HEK293 (cell line): ENCODE measurements at regions not wholly inside any gene's neighbourhood (a gene's known extent, or its start where the extent isn't known, plus 50 kb on each side); places are given as distances from the start of the nearest gene placed in this dataset.

Experiments used
- CTCF ChIA-PET: fragments of 350-600 bp; formaldehyde crosslinking; extraction: SDS; loops from one replicate; lab custom pipeline; 2021; ENCODE audit warnings: antibody characterized with exemption; lab: Yijun Ruan, JAX
- POLR2A ChIA-PET: fragments of 300-600 bp; formaldehyde crosslinking; extraction: SDS; loops from one replicate; lab custom pipeline; 2020; ENCODE audit warnings: antibody characterized with exemption, inconsistent platforms; lab: Yijun Ruan, JAX
- H3K27ac ChIP-seq: fragments of 200-500 bp; sonication (Bioruptor generic); 2 replicates; pipeline ENCODE4 v1.5.1; 2014; ENCODE audit warnings: low read depth, low read length, control low read depth, inconsistent platforms; ENCODE audit errors: extremely low read depth
- H3K36me3 ChIP-seq, 2 experiments: fragments of 200-500 bp in 1 of 2; sonication (Bioruptor generic) in 1 of 2; 1 replicate in 1 of 2; 2 replicates in 1 of 2; pipeline ENCODE4 v1.5.1; 2014 to 2017; ENCODE audit warnings: inconsistent platforms in 2 of 2, low read length in 2 of 2; ENCODE audit not compliant: control insufficient read depth in 2 of 2, insufficient read depth in 1 of 2
- H3K4me1 ChIP-seq: fragments of 200-500 bp; sonication (Bioruptor generic); 2 replicates; pipeline ENCODE4 v1.5.1; 2014; ENCODE audit warnings: mild to moderate bottlenecking, low read length, inconsistent platforms; ENCODE audit not compliant: control insufficient read depth, insufficient read depth
- H3K4me3 ChIP-seq: 2 replicates; pipeline ENCODE4 v1.5.1; 2011; ENCODE audit warnings: low read depth, mild to moderate bottlenecking, control low read depth, low read length, moderate library complexity
- H3K9me3 ChIP-seq: fragments of 200-500 bp; sonication (Bioruptor generic); 2 replicates; pipeline ENCODE4 v1.5.1; 2014; ENCODE audit warnings: low read depth, low read length, inconsistent platforms; ENCODE audit not compliant: control insufficient read depth, insufficient read depth
- KLF10 ChIP-seq: fragments of 450-650 bp; IDR thresholded peaks from 2 replicates; pipeline ENCODE4 v1.5.1; 2018; ENCODE audit warnings: missing biosample characterization, mild to moderate bottlenecking, missing genetic modification characterization
- MEIS1 ChIP-seq: sonication (generic); formaldehyde crosslinking; IDR thresholded peaks from 2 replicates; pipeline ENCODE4 v1.8.1; 2022; ENCODE audit warnings: missing genetic modification reagents, mild to moderate bottlenecking, borderline replicate concordance
- SP3 ChIP-seq: fragments of 450-650 bp; formaldehyde crosslinking; IDR thresholded peaks from 2 replicates; pipeline ENCODE4 v1.5.1; 2016; ENCODE audit warnings: missing biosample characterization, missing genetic modification characterization
- YY1 ChIP-seq: fragments of 450-650 bp; formaldehyde crosslinking; IDR thresholded peaks from 2 replicates; pipeline ENCODE4 v1.5.1; 2018; ENCODE audit warnings: missing biosample characterization, missing genetic modification characterization
- ZNF140 ChIP-seq: fragments of 450-650 bp; formaldehyde crosslinking; IDR thresholded peaks from 2 replicates; pipeline ENCODE4 v1.5.1; 2016; ENCODE audit warnings: missing biosample characterization, missing genetic modification characterization
- ZNF19 ChIP-seq: fragments of 450-650 bp; formaldehyde crosslinking; IDR thresholded peaks from 2 replicates; pipeline ENCODE4; 2016; ENCODE audit warnings: missing biosample characterization, missing genetic modification characterization, low read depth
- ZNF23 ChIP-seq: fragments of 450-650 bp; formaldehyde crosslinking; IDR thresholded peaks from 2 replicates; pipeline ENCODE4 v1.5.1; 2016; ENCODE audit warnings: missing biosample characterization, missing genetic modification characterization, borderline replicate concordance
- ZNF248 ChIP-seq: fragments of 450-650 bp; formaldehyde crosslinking; IDR thresholded peaks from 2 replicates; pipeline ENCODE4 v1.5.1; 2017; ENCODE audit warnings: missing biosample characterization, missing genetic modification characterization
- ZNF292 ChIP-seq: fragments of 450-650 bp; formaldehyde crosslinking; IDR thresholded peaks from 2 replicates; pipeline ENCODE4 v1.5.1; 2016; ENCODE audit warnings: low read depth, missing biosample characterization, missing genetic modification characterization, borderline replicate concordance
- ZNF394 ChIP-seq: fragments of 450-650 bp; formaldehyde crosslinking; IDR thresholded peaks from 2 replicates; pipeline ENCODE4 v1.5.1; 2016; ENCODE audit warnings: missing biosample characterization, missing genetic modification characterization, mild to moderate bottlenecking, moderate library complexity, borderline replicate concordance
- ZNF501 ChIP-seq: fragments of 450-650 bp; formaldehyde crosslinking; IDR thresholded peaks from 2 replicates; pipeline ENCODE4 v1.5.1; 2016; ENCODE audit warnings: missing biosample characterization, missing genetic modification characterization
- ZNF514 ChIP-seq: fragments of 450-650 bp; formaldehyde crosslinking; IDR thresholded peaks from 2 replicates; pipeline ENCODE4 v1.5.1; 2016; ENCODE audit warnings: missing biosample characterization, missing genetic modification characterization
- ZNF548 ChIP-seq: fragments of 450-650 bp; formaldehyde crosslinking; IDR thresholded peaks from 2 replicates; pipeline ENCODE4 v1.5.1; 2016; ENCODE audit warnings: missing biosample characterization, missing genetic modification characterization
- ZNF555 ChIP-seq: fragments of 450-650 bp; formaldehyde crosslinking; conservative IDR thresholded peaks from 2 replicates; pipeline ENCODE4 v1.5.1; 2017; ENCODE audit warnings: missing biosample characterization, mild to moderate bottlenecking, missing genetic modification characterization, inconsistent platforms
- ZNF626 ChIP-seq: fragments of 450-650 bp; sonication (Bioruptor Pico); formaldehyde crosslinking; IDR thresholded peaks from 2 replicates; pipeline ENCODE4 v1.5.1; 2018; ENCODE audit warnings: missing biosample characterization, missing genetic modification characterization, inconsistent platforms
- ZNF654 ChIP-seq: fragments of 450-650 bp; formaldehyde crosslinking; IDR thresholded peaks from 2 replicates; pipeline ENCODE4 v1.5.1; 2016; ENCODE audit warnings: low read depth, missing biosample characterization, missing genetic modification characterization
- ZNF747 ChIP-seq: fragments of 450-650 bp; formaldehyde crosslinking; IDR thresholded peaks from 2 replicates; pipeline ENCODE4 v1.5.1; 2016; ENCODE audit warnings: missing biosample characterization, missing genetic modification characterization
- TF ChIP-seq, protein P1 (sequence below): fragments of 450-650 bp; formaldehyde crosslinking; IDR thresholded peaks from 2 replicates; pipeline ENCODE4 v1.5.1; 2016; ENCODE audit warnings: missing biosample characterization, missing genetic modification characterization, borderline replicate concordance
- TF ChIP-seq, protein P2 (sequence below): fragments of 450-650 bp; formaldehyde crosslinking; IDR thresholded peaks from 2 replicates; pipeline ENCODE4 v1.5.1; 2016; ENCODE audit warnings: missing biosample characterization, missing genetic modification characterization, low read depth

DNA sequence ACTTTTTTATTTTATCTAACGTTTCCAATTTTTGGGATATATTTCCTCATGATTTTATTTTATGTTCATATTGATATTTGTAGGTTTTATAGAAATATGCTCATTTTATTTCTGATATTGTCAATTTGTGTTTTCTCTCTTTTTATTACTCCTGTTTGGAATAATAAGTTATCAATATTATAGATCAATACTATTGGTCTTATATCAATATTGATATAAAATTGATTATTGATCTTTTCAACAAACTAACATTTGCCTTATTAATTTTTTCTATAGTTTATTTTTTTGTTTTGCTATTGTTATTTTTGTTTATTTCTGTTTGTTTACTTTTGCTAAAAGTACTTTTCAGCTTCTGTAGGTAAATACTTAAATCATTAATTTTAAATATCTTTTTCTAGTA is 90.8 kb upstream of the CNTN6 start:
- H3K27ac ChIP-seq: no peak overlapping the region
- H3K4me3 ChIP-seq: no peak overlapping the region
- H3K9me3 ChIP-seq: no peaks in the 10 kb centered on the region
- ChIA-PET POLR2A (no interaction called here), CTCF (no interaction called here)
- TF ChIP-seq ZNF747 (no peak), ZNF394 (no peak), ZNF292 (tag by site-specific recombination) (no peak), ZNF548 (no peak), ZNF19 (no peak), ZNF140 (no peak), ZNF248 (tag by site-specific recombination) (no peak), ZNF501 (tag by site-specific recombination) (no peak), YY1 (no peak)
- TF ChIP-seq, protein P1, sequence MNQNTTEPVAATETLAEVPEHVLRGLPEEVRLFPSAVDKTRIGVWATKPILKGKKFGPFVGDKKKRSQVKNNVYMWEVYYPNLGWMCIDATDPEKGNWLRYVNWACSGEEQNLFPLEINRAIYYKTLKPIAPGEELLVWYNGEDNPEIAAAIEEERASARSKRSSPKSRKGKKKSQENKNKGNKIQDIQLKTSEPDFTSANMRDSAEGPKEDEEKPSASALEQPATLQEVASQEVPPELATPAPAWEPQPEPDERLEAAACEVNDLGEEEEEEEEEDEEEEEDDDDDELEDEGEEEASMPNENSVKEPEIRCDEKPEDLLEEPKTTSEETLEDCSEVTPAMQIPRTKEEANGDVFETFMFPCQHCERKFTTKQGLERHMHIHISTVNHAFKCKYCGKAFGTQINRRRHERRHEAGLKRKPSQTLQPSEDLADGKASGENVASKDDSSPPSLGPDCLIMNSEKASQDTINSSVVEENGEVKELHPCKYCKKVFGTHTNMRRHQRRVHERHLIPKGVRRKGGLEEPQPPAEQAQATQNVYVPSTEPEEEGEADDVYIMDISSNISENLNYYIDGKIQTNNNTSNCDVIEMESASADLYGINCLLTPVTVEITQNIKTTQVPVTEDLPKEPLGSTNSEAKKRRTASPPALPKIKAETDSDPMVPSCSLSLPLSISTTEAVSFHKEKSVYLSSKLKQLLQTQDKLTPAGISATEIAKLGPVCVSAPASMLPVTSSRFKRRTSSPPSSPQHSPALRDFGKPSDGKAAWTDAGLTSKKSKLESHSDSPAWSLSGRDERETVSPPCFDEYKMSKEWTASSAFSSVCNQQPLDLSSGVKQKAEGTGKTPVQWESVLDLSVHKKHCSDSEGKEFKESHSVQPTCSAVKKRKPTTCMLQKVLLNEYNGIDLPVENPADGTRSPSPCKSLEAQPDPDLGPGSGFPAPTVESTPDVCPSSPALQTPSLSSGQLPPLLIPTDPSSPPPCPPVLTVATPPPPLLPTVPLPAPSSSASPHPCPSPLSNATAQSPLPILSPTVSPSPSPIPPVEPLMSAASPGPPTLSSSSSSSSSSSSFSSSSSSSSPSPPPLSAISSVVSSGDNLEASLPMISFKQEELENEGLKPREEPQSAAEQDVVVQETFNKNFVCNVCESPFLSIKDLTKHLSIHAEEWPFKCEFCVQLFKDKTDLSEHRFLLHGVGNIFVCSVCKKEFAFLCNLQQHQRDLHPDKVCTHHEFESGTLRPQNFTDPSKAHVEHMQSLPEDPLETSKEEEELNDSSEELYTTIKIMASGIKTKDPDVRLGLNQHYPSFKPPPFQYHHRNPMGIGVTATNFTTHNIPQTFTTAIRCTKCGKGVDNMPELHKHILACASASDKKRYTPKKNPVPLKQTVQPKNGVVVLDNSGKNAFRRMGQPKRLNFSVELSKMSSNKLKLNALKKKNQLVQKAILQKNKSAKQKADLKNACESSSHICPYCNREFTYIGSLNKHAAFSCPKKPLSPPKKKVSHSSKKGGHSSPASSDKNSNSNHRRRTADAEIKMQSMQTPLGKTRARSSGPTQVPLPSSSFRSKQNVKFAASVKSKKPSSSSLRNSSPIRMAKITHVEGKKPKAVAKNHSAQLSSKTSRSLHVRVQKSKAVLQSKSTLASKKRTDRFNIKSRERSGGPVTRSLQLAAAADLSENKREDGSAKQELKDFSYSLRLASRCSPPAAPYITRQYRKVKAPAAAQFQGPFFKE: no peak
- H3K36me3 ChIP-seq: no peaks in the 10 kb centered on the region
- no peaks in the 10 kb centered on the region for H3K4me1 ChIP-seq

DNA sequence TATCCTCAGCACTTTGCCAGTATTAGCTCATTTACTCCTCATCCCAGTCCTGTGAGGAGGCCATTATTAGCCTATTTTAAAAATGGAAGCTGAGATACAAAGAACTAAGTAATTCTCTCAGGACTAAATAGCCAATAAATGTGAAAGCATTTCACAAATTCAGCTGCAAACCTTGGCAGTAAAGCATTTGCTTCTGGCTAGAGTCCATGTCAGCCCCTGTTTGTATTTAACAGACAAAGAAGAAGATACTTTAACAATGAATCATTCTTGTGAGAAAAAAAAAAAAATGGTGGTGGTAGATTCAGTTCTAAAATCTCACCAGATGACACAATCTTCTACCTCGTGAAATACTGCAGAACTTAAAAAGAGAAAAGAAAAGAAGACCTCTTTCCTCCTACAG is 85.0 kb upstream of the CNTN6 start:
- Histone ChIP-seq H3K27ac (no peak overlapping the region), H3K4me3 (no peak overlapping the region), H3K36me3 (no peaks in the 10 kb centered on the region), H3K4me1 (no peaks in the 10 kb centered on the region), H3K9me3 (no peaks in the 10 kb centered on the region)
- TF ChIP-seq ZNF555 (no peak), MEIS1 (CRISPR knock-in tag) (no peak), ZNF514 (no peak), ZNF23 (tag by site-specific recombination) (no peak), ZNF626 (tag by site-specific recombination) (no peak), SP3 (no peak), KLF10 (tag by site-specific recombination) (no peak), ZNF654 (tag by site-specific recombination) (no peak), ZNF292 (tag by site-specific recombination) (no peak)
- TF ChIP-seq, protein P2, sequence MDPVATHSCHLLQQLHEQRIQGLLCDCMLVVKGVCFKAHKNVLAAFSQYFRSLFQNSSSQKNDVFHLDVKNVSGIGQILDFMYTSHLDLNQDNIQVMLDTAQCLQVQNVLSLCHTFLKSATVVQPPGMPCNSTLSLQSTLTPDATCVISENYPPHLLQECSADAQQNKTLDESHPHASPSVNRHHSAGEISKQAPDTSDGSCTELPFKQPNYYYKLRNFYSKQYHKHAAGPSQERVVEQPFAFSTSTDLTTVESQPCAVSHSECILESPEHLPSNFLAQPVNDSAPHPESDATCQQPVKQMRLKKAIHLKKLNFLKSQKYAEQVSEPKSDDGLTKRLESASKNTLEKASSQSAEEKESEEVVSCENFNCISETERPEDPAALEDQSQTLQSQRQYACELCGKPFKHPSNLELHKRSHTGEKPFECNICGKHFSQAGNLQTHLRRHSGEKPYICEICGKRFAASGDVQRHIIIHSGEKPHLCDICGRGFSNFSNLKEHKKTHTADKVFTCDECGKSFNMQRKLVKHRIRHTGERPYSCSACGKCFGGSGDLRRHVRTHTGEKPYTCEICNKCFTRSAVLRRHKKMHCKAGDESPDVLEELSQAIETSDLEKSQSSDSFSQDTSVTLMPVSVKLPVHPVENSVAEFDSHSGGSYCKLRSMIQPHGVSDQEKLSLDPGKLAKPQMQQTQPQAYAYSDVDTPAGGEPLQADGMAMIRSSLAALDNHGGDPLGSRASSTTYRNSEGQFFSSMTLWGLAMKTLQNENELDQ: no peak
- ChIA-PET CTCF (interaction anchor here (0.7 kb wide), 1 partner anchor 13 kb away, joined by 3 read pairs; no protein-coding TSS in a partner anchor), POLR2A (no interaction called here)
